ENCODE measurements at regions not wholly inside any gene's neighbourhood (a gene's known extent, or its start where the extent isn't known, plus 50 kb on each side); places are given as distances from the start of the nearest gene placed in this dataset.

GRCh38 chr9:105059252-105059651 is 131.3 kb upstream of the ABCA1 start:
- TF ChIP-seq CTCF (IDR thresholded peaks at IDR 0.05) = no peak
- TF ChIP-seq POLR2A (IDR thresholded peaks at IDR 0.05) = no peak

All from heart left ventricle (tissue), 13 donors.